Kidney tubule cell (primary cell): ENCODE measurements at regions not wholly inside any gene's neighbourhood (a gene's known extent, or its start where the extent isn't known, plus 50 kb on each side); places are given as distances from the start of the nearest gene placed in this dataset.

Experiments
- DNase-seq: peaks from one replicate; pipeline ENCODE4 v3.0.0-alpha.2; 2018; ENCODE audit warnings: low spot score

GRCh38 chr10:121332829-121333765 is 265.1 kb downstream of the FGFR2 start:
- peak; percentile 68 for DNase-seq

GRCh38 chr10:121335386-121335925 is 262.8 kb downstream of the FGFR2 start:
- DNase-seq = no peak

GRCh38 chr10:121337427-121337826 is 260.8 kb downstream of the FGFR2 start:
- no peak for DNase-seq

- no peak for DNase-seq
Observed at GRCh38 chr10:121338206-121338980, 259.9 kb downstream of the FGFR2 start.

GRCh38 chr10:121339114-121339513 is 259.1 kb downstream of the FGFR2 start:
- DNase-seq = no peak

GRCh38 chr10:121340271-121340831 is 257.9 kb downstream of the FGFR2 start:
- no peak for DNase-seq

- DNase-seq = no peak
Observed at GRCh38 chr10:121351540-121351939, 246.7 kb downstream of the FGFR2 start.

- DNase-seq = no peak
Observed at GRCh38 chr10:121352231-121352855, 245.9 kb downstream of the FGFR2 start.

- no peak for DNase-seq
Observed at GRCh38 chr10:121355161-121355560, 243.1 kb downstream of the FGFR2 start.

- no peak for DNase-seq
Observed at GRCh38 chr10:121356183-121356582, 242.1 kb downstream of the FGFR2 start.

- DNase-seq = peak; percentile 53
Observed at GRCh38 chr10:121357401-121357800, 240.8 kb downstream of the FGFR2 start.

- no peak for DNase-seq
Observed at GRCh38 chr10:121362026-121362425, 236.2 kb downstream of the FGFR2 start.

GRCh38 chr10:121365566-121365965 is 232.7 kb downstream of the FGFR2 start:
- DNase-seq = no peak

- no peak for DNase-seq
Observed at GRCh38 chr10:121368347-121369025, 229.8 kb downstream of the FGFR2 start.

GRCh38 chr10:121369616-121370015 is 228.6 kb downstream of the FGFR2 start:
- DNase-seq = no peak

GRCh38 chr10:121371836-121372235 is 226.4 kb downstream of the FGFR2 start:
- no peak for DNase-seq

GRCh38 chr10:121373411-121373810 is 224.8 kb downstream of the FGFR2 start:
- DNase-seq = peak; percentile 11

- no peak for DNase-seq
Observed at GRCh38 chr10:121374121-121374520, 224.1 kb downstream of the FGFR2 start.

- no peak for DNase-seq
Observed at GRCh38 chr10:121375172-121375571, 223.1 kb downstream of the FGFR2 start.

GRCh38 chr10:121378251-121378801 is 219.9 kb downstream of the FGFR2 start:
- DNase-seq = no peak

- DNase-seq = no peak
Observed at GRCh38 chr10:121379013-121379412, 219.2 kb downstream of the FGFR2 start.
